Lung (tissue), 11 donors: ENCODE measurements at regions not wholly inside any gene's neighbourhood (a gene's known extent, or its start where the extent isn't known, plus 50 kb on each side); places are given as distances from the start of the nearest gene placed in this dataset.

Source experiments
- ATAC-seq: fragments of 200-7000 bp; cut with Tn5 transposase; one replicate; pipeline ENCODE4 v1.9.1; 2020; ENCODE audit warnings: moderate number of reproducible peaks; ENCODE audit not compliant: insufficient read depth, low FRiP score
- DNase-seq, 3 donors: peaks; one replicate each; pipeline ENCODE4 v3.0.0-alpha.2; 2013 to 2017
- H3K27ac ChIP-seq, 2 donors: one replicate each; pipeline ENCODE4 v1.5.1; 2013; ENCODE audit warnings: mild to moderate bottlenecking in 2 of 2, moderate library complexity in 2 of 2, control low read depth in 1 of 2, inconsistent platforms in 1 of 2, low read depth in 1 of 2, low read length in 1 of 2
- H3K27me3 ChIP-seq, 3 donors: one replicate each; pipeline ENCODE4 v1.5.1; 2013; ENCODE audit warnings: low read length in 2 of 3; ENCODE audit not compliant: control insufficient read depth in 3 of 3, insufficient read depth in 3 of 3
- H3K36me3 ChIP-seq, 4 donors: one replicate each; pipeline ENCODE4 v1.5.1; 2013; ENCODE audit warnings: low read length in 4 of 4, mild to moderate bottlenecking in 1 of 4, moderate library complexity in 1 of 4; ENCODE audit not compliant: control insufficient read depth in 4 of 4, insufficient read depth in 4 of 4
- H3K4me1 ChIP-seq, 5 donors: one replicate each; pipeline ENCODE4 v1.5.1; 2013; ENCODE audit warnings: low read length in 5 of 5, mild to moderate bottlenecking in 2 of 5, moderate library complexity in 1 of 5; ENCODE audit not compliant: control insufficient read depth in 5 of 5, insufficient read depth in 5 of 5
- H3K4me3 ChIP-seq: one replicate; pipeline ENCODE4 v1.5.1; 2013; ENCODE audit warnings: mild to moderate bottlenecking, control low read depth, moderate library complexity
- H3K9ac ChIP-seq, 2 donors: one replicate each; pipeline ENCODE4 v1.5.1; 2013; ENCODE audit warnings: low read length in 2 of 2, control low read depth in 1 of 2; ENCODE audit not compliant: insufficient read depth in 1 of 2
- H3K9me3 ChIP-seq, 4 donors: one replicate each; pipeline ENCODE4 v1.5.1; 2013; ENCODE audit warnings: low read length in 3 of 4, mild to moderate bottlenecking in 1 of 4, moderate library complexity in 1 of 4; ENCODE audit not compliant: control insufficient read depth in 4 of 4, insufficient read depth in 3 of 4
- CTCF ChIP-seq: IDR thresholded peaks from 2 replicates; pipeline ENCODE4 v1.5.1; 2012; ENCODE audit warnings: mild to moderate bottlenecking; ENCODE audit errors: control extremely low read depth, extremely low read depth
- WGBS, 2 donors: extraction: QIAGEN DNeasy Blood & Tissue Kit; methylation state at CpG; one replicate each; pipeline ENCODE4 v1.1.7; 2013; 5-methylcytosine and 5-hydroxymethylcytosine counted together
- donor health status: control.
- donor health status: control.
- donor health status: Bipolar disorder and iron deficiency.
- donor health status: healthy.
- donor health status: DM: yes; HTN: yes; CAD: no.

- ATAC-seq (no peak), DNase-seq (no peak)
- no peak overlapping the region for H3K27ac ChIP-seq
- peaks cover 10 to 37% (median 26%) of the 10 kb centered on the region in 5 donors for H3K4me1 ChIP-seq
- no peak overlapping the region for H3K9ac ChIP-seq
- WGBS, 2 donors = 84 to 88% methylated on average over 7 of the region's 7 CpGs
- no peak for TF ChIP-seq CTCF
- no peaks in the 10 kb centered on the region for H3K27me3 ChIP-seq
- H3K9me3 ChIP-seq = peaks cover 0 to 4% (median 0%) of the 10 kb centered on the region in 4 donors
- no peak overlapping the region for H3K4me3 ChIP-seq
- H3K36me3 ChIP-seq = no peaks in the 10 kb centered on the region
Observed at GRCh38 chr2:74036010-74036409, 51.3 kb downstream of the TET3 start.

GRCh38 chr2:74036450-74037195 is 51.9 kb downstream of the TET3 start:
- DNase-seq (no peak), ATAC-seq (no peak)
- no peaks in the 10 kb centered on the region for H3K27me3 ChIP-seq
- peaks cover 10 to 32% (median 24%) of the 10 kb centered on the region in 5 donors for H3K4me1 ChIP-seq
- no peak for TF ChIP-seq CTCF
- WGBS, 2 donors = 27 to 48% methylated on average over 4 of the region's 4 CpGs
- H3K9me3 ChIP-seq = peaks cover 0 to 4% (median 0%) of the 10 kb centered on the region in 4 donors
- no peaks in the 10 kb centered on the region for H3K36me3 ChIP-seq
- H3K4me3 ChIP-seq = no peak overlapping the region
- no peak overlapping the region for H3K27ac ChIP-seq
- no peak overlapping the region for H3K9ac ChIP-seq

- WGBS, 2 donors = 29 to 49% methylated on average over 1 of the region's 1 CpG
- Histone ChIP-seq H3K9me3 (peaks cover 0 to 4% (median 0%) of the 10 kb centered on the region in 4 donors), H3K27ac (peak overlapping the region in 1 of 2 donors; percentile 16), H3K4me3 (no peak overlapping the region), H3K36me3 (no peaks in the 10 kb centered on the region), H3K9ac (no peak overlapping the region), H3K4me1 (peaks cover 4 to 25% (median 19%) of the 10 kb centered on the region in 5 donors), H3K27me3 (no peaks in the 10 kb centered on the region)
- DNase-seq = peak; percentile 39 to 65 (median 53)
- TF ChIP-seq CTCF = no peak
- ATAC-seq = peak; percentile 76
Observed at GRCh38 chr2:74037379-74037860, 52.7 kb downstream of the TET3 start.
